GM19438 (cell line): ENCODE measurements at regions not wholly inside any gene's neighbourhood (a gene's known extent, or its start where the extent isn't known, plus 50 kb on each side); places are given as distances from the start of the nearest gene placed in this dataset.

Experiments
- ATAC-seq: cut with Tn5 transposase; IDR thresholded peaks from one replicate; pipeline ENCODE4 v1.9.1; 2021; ENCODE audit warnings: low read depth; ENCODE audit not compliant: unreplicated experiment

GRCh38 chr5:97388794-97389193 is 205.7 kb upstream of the RIOK2 start:
- no peak for ATAC-seq

- no peak for ATAC-seq
Observed at GRCh38 chr5:97400537-97400936, 217.5 kb upstream of the RIOK2 start.

GRCh38 chr5:97405941-97406340 is 222.9 kb upstream of the RIOK2 start:
- no peak for ATAC-seq

DNA sequence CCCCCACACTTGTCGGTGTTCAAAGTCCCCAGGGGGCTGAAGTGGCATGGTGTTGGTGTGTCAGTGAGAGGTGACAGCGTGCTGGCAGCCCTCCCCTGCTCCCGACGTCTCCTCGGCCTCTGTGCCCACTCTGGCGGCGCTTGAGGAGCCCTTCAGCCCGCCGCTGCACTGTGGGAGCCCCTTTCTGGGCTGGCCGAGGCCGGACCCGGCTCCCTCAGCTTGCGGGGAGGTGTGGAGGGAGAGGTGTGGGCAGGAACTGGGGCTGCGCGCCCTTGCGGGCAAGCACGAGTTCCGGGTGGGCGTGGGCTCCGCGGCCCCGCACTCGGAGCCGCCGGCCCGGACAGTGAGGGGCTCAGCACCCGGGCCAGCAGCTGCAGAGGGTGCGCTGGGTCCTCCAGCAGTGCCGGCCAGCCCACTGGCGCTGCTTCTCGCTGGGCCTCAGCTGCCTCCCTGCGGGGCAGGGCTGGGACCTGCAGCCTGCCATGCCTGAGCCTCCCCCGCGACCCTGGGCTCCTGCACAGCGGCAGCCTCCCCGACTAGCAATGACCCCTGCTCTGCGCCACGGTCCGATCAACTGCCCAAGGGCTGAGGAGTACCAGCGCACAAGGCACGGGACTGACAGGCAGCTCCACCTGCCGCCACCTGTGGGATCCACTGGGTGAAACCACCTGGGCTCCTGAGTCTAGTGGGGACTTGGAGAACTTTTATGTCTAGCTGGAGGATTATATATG is 224.1 kb upstream of the RIOK2 start:
- no peak for ATAC-seq

DNA sequence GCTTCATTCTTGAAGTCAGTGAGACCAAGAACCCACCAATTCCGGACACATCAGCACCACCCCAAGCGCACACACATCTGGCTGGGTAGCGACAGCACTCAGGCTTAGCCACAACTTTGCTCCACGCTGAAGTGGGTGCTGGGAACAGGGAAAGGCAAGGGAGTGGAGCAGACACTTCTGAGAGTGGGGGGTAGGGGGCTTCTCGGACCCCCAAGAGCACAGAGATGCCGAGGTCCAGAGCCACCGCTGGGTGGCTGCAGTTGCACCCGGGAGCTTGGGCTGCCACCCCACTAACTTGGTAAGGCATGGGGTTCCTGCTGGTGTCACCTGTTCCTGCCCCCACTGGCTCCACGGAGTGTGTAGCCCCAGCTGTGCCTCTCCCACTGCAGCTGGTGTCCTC is 225.3 kb upstream of the RIOK2 start:
- ATAC-seq: no peak

DNA sequence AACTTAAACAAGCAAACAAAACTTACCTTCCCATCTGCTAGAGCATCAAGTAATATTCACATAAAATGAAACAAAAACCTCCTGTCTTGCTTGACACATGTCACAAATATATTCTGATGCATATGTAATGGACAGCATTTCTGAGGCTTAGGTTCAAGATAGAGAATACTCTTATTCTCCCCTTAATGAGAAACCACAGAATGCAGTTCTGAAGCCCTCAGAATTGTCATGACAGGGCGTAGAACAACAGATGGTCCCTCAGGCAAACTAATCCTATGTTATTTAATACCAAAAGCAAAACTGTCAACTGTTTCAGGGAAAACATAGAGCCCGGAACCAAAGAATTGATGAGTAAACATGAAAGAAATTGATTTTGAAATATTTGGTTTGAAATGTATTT is 229.9 kb upstream of the RIOK2 start:
- ATAC-seq: no peak

DNA sequence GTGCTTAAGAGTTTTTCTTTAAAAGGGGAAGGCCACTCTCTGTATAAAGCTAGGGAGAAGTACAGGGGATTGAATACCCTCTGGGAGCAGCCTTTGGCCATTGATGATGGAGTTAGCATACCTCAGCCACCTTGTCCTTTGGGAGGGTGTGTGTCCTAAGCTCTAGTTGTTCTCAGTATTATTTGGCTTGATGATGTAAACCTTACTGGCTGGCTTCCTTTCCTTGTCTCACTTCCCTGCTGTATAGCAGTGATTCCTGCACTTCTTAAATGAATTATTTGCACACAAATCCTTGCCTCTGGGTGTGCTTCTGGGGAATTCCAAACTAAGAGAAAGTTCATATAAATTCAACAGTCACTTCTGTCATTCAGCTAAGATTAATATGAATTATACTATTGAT is 234.9 kb upstream of the RIOK2 start:
- ATAC-seq: no peak

- no peak for ATAC-seq
Observed at GRCh38 chr5:97418462-97418861, 235.4 kb upstream of the RIOK2 start.

- ATAC-seq: no peak
Observed at GRCh38 chr5:97420646-97421045, 237.6 kb upstream of the RIOK2 start.

GRCh38 chr5:97422678-97423077 is 239.6 kb upstream of the RIOK2 start:
- ATAC-seq: no peak

- no peak for ATAC-seq
Observed at GRCh38 chr5:97425511-97425910, 242.5 kb upstream of the RIOK2 start.

DNA sequence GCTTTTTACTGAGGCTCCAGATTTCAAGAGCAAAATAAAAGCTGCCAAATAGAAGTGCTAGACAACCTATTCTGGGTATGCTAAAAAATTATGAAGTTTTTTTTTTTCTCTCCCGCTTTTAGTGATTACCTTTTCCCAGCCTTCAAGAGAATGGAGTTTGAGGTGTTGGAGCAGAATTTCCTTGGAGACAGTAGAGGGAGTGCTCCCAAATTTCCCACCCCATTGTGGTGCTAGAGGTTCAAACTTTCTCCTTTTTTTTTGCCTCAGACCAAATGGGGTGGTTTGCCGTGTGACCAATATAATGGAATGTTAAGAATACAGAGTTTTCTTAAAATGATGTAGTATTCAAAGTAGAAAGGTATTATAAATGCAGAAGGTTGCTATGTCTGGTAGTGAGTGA is 244.2 kb upstream of the RIOK2 start:
- ATAC-seq: no peak

GRCh38 chr5:97434021-97434420 is 251.0 kb upstream of the RIOK2 start:
- ATAC-seq: no peak

DNA sequence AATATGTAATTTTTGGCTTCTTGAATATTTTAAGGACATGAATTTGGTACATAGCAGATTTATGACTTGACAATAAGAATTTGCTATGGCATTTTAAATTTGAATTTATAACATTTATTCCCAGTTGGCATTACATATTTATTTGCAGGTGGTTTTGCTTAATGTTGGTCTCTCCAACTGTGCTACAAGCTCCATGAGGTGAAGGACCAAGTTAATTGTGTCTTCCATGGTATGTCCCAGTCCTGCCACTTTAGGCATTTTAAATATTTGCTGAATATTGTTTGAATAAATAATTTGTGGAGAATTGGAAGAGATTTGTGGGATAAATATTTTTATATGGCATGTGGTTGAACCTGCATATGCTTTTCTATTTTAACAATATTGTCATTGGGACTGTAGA is 253.4 kb upstream of the RIOK2 start:
- ATAC-seq: no peak

GRCh38 chr5:97443740-97444139 is 260.7 kb upstream of the RIOK2 start:
- no peak for ATAC-seq

DNA sequence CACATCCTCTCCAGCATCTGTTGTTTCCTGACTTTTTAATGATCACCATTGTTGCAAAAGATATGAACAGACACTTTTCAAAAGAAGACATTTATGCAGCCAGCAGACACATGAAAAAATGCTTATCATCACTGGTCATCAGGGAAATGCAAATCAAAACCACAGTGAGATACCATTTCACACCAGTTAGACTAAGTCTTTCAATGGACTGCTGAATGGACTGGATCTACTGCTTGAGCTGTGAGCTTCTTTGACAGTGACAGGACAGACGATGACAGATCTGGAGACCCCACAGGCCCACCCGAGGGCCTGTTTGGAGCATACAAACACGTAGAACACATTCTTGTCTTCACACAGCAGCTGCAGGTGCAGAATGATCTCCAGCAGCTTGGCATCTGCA is 266.1 kb upstream of the RIOK2 start:
- no peak for ATAC-seq

- ATAC-seq: no peak
Observed at GRCh38 chr5:97452646-97453045, 269.6 kb upstream of the RIOK2 start.

DNA sequence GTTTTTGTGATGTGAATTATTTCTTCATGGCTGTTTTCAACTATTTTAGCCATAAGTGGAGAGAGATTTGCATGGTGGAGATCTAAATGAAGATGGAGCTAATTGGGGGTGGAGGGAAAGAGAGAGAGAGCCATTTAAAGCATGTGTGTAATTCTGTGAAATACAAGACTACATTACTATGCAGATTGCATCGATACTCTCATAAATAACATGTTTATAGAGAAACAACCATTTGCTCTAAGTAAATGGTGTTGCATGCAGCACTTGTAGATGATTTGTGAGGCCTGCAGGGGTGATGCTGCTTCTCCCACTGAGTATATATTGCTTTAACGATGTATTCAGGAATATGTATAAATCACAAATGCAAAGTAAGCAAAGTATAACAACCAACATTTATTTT is 270.2 kb upstream of the RIOK2 start:
- no peak for ATAC-seq

- no peak for ATAC-seq
Observed at GRCh38 chr5:97454015-97454414, 271.0 kb upstream of the RIOK2 start.

GRCh38 chr5:97455996-97456395 is 272.9 kb upstream of the RIOK2 start:
- no peak for ATAC-seq

GRCh38 chr5:97458851-97459250 is 275.8 kb upstream of the RIOK2 start:
- ATAC-seq: no peak

DNA sequence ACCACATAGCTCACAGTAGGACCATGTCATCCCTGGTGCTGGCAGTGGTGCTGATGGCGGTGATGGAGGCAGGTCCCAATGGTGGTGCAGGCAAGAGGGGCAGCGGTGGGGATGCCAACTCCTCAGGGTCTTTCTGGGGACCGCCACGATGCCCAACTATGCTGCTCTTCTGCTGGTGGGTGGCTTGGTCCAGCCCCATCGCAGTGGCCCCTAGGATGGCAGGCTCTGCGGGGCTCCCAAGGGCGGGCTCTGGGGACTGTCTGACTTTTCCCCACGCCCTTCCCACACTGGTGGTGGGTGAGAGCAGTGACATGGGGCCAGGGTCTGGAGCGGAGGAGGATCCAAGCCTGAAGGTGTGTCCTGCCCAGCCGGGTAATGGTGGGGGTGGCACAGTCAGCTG is 288.9 kb upstream of the RIOK2 start:
- ATAC-seq: no peak

GRCh38 chr5:97475847-97476246 is 292.8 kb upstream of the RIOK2 start:
- ATAC-seq: no peak
